Stimulated activated CD4-positive, alpha-beta T cell treated with anti-CD3 and anti-CD28 coated beads, Interleukin-4, amount 100 ng/mL, for 48 hours (primary cell): ENCODE measurements at regions not wholly inside any gene's neighbourhood (a gene's known extent, or its start where the extent isn't known, plus 50 kb on each side); places are given as distances from the start of the nearest gene placed in this dataset.
"Not testable (repeated sequence)": the region's sequence is repeated elsewhere in the genome, so short reads cannot be mapped to it uniquely, and the experiment has no call there.

Experiments
- DNase-seq, 2 donors: peaks; one replicate each; pipeline ENCODE4 v3.0.0-alpha.2; 2020; ENCODE audit warnings: low read depth in 2 of 2

DNA sequence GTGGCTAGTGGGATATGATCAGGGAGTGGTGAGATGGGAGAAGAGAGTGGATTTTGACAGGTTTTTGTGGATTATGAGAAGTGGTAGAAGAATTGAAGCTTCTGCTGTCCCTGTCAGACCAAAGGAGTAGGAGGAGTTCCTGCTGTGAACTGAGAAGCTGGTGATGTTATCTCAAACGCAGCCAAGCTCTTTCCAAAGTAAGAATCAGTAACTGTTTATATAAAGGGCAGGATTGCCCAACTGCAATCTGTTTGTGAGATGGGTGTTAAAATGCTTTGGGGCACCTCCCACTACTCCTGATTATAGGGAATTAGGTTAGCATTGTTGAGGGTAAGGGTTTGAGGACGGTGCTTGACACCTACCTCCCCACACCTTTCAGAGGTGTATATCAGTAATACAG lies 60.5 kb upstream of the USP25 start:
- no peak for DNase-seq

DNA sequence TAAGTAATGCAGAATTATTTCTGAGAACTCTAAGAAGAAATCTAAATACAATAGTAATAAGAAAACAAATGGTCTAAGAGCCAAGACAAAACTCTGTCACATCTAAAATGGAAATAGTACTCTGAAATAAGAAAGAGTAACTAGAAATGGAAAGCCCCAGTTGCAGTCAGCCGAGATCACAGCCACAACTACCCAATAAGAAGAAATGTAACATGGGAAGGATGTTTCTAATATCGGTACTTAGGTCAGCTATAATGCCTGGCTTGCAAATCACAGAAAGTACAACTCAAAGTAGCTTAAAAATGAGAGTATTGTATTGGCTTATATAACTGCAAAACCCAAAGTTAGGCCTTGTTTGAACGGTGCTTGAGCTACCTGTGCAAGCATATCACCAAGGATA lies 58.6 kb upstream of the USP25 start:
- no peak for DNase-seq

DNA sequence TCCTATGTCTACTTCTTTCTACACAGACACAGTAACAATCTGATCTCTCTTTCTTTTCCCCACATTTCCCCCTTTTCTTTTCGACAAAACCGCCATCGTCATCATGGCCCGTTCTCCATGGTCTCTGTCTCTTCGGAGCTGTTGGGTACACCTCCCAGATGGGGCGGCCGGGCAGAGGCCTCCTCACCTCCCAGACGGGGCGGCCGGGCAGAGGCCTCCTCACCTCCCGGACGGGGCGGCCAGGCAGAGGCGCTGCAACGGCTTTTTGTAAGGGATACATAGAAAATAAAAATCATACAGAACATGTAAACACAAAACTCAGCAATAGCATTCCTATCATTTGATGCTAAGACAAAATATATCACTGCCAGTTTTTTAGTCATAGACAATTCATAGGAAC lies 57.2 kb upstream of the USP25 start:
- DNase-seq, result not testable (repeated sequence)

DNA sequence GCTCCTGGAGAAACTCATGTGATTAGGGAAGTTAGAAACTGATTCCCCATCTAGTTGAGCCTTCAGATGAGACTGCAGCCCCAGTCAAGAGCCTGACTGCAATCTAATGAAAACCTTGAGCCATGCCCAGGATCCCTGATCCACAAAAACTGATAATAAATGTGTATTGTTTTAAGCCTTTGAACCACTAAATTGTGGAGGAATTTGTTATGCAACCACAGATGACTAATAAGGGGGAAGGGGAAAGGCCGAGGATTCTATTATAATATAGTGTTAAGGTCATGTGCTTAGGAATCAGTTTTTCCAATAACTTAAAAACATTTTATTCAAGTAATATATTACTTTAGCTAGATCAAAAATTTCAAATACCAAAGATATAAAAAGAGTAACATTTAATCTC lies 52.8 kb upstream of the USP25 start:
- DNase-seq, result no peak

DNA sequence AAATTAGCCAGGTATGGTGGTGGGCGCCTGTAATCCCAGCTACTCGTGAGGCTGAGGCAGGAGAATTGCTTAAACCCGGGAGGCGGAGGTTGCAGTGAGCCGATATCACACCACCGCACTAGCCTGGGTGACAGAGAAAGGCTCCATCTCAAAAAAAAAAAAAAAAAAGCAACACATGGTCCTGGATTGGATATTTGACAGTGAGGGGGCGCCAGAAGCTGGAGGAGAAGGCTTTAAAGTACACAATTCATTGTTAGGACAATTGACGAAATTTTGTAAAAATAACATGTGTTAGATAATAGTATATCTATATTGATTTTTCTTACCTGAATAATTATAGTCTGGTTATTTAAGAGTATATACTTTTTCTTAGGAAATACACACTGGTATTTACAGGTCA lies 50.2 kb upstream of the USP25 start:
- DNase-seq, result no peak
